ENCODE measurements at regions not wholly inside any gene's neighbourhood (a gene's known extent, or its start where the extent isn't known, plus 50 kb on each side); places are given as distances from the start of the nearest gene placed in this dataset.

DNA sequence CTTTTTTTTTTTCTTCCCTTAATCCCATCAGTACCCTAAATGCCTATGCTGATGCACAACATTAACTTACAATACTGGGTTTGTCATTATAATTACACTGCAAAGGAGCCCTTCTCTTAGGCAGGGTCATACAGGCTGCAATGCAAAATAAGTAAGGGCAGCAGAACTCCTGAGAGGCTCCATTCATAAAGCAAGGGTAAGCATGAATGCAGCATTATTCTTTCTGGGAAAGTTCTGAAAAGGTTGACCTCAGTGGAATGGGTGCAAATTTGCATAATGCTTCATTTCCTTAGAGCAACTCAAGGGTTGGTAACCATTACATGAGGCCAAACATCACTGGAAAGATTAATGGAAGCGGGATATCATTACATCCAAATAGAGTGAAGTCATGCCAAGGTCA is 789.2 kb downstream of the KLHL13 start:
- TF ChIP-seq ZBTB33 (IDR thresholded peaks at IDR 0.05) (no peak), FOXA1 (IDR thresholded peaks at IDR 0.05) (no peak), FOXA2 (IDR thresholded peaks at IDR 0.05) (no peak), RAD21 (IDR thresholded peaks at IDR 0.05) (no peak), REST (IDR thresholded peaks at IDR 0.05) (no peak), TAF1 (conservative IDR thresholded peaks at IDR 0.05) (no peak), NR2F2 (IDR thresholded peaks at IDR 0.05) (no peak), EGR1 (IDR thresholded peaks at IDR 0.05; ENCODE audit: low read depth in 2 of 2) (no peak), JUND (IDR thresholded peaks at IDR 0.05) (no peak)
- TF ChIP-seq, protein P1, sequence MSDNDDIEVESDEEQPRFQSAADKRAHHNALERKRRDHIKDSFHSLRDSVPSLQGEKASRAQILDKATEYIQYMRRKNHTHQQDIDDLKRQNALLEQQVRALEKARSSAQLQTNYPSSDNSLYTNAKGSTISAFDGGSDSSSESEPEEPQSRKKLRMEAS (IDR thresholded peaks at IDR 0.05) = no peak
- TF ChIP-seq, protein P2, sequence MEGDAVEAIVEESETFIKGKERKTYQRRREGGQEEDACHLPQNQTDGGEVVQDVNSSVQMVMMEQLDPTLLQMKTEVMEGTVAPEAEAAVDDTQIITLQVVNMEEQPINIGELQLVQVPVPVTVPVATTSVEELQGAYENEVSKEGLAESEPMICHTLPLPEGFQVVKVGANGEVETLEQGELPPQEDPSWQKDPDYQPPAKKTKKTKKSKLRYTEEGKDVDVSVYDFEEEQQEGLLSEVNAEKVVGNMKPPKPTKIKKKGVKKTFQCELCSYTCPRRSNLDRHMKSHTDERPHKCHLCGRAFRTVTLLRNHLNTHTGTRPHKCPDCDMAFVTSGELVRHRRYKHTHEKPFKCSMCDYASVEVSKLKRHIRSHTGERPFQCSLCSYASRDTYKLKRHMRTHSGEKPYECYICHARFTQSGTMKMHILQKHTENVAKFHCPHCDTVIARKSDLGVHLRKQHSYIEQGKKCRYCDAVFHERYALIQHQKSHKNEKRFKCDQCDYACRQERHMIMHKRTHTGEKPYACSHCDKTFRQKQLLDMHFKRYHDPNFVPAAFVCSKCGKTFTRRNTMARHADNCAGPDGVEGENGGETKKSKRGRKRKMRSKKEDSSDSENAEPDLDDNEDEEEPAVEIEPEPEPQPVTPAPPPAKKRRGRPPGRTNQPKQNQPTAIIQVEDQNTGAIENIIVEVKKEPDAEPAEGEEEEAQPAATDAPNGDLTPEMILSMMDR (IDR thresholded peaks at IDR 0.05; ENCODE audit: low read depth, low read length, missing input control) = no peak
- TF ChIP-seq, protein P3, sequence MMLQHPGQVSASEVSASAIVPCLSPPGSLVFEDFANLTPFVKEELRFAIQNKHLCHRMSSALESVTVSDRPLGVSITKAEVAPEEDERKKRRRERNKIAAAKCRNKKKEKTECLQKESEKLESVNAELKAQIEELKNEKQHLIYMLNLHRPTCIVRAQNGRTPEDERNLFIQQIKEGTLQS (IDR thresholded peaks at IDR 0.05) = no peak
- no peak overlapping the region for H3K4me3 ChIP-seq (ENCODE audit: low read depth in 1 of 3, low read length in 3 of 3)
- no peak for DNase-seq (ENCODE audit: low spot score)
- H3K27ac ChIP-seq (ENCODE audit: low read depth in 1 of 2, low read length in 2 of 2) = no peak overlapping the region
- no peaks in the 10 kb centered on the region for H3K27me3 ChIP-seq (ENCODE audit: control insufficient read depth in 4 of 4, insufficient read depth in 4 of 4, low read length in 3 of 4)
- no peak overlapping the region for H3K9ac ChIP-seq (ENCODE audit: low read depth in 1 of 2, low read length in 2 of 2)
- no peaks in the 10 kb centered on the region for H3K4me1 ChIP-seq (ENCODE audit: control insufficient read depth in 4 of 4, insufficient read depth in 4 of 4, low read length in 3 of 4)
- H3K9me3 ChIP-seq (ENCODE audit: control insufficient read depth in 4 of 4, low read length in 3 of 4) = peaks cover 0 to 4% (median 0%) of the 10 kb centered on the region in 4 donors
- 82% methylated on average over 1 of the region's 1 CpG for WGBS
- H3K36me3 ChIP-seq (ENCODE audit: control insufficient read depth in 4 of 4, insufficient read depth in 3 of 4, low read depth in 1 of 4, low read length in 3 of 4) = no peaks in the 10 kb centered on the region

DNA sequence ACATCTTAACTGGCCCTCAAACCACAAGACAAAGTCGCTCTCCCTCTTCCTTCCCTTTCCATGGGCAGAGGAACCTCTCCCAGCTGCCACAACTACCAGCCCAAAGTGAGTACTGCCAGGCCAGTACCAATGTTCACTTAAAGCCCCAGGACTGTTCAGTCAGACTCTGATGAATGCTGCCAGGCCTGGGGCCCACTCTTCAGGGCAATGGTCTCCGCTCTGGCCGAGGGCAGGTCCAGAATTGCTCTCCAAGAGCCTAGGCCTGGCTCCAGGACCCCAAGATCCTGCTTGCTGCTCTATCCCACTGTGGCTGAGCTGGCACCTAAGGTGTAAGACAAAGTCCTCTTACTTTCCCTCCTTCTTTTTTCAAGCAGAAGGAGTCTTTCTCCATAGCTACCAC is 790.9 kb downstream of the KLHL13 start:
- H3K9me3 ChIP-seq (ENCODE audit: control insufficient read depth in 4 of 4, low read length in 3 of 4) = peaks cover 0 to 4% (median 0%) of the 10 kb centered on the region in 4 donors
- H3K27ac ChIP-seq (ENCODE audit: low read depth in 1 of 2, low read length in 2 of 2) = no peak overlapping the region
- no peaks in the 10 kb centered on the region for H3K27me3 ChIP-seq (ENCODE audit: control insufficient read depth in 4 of 4, insufficient read depth in 4 of 4, low read length in 3 of 4)
- no peak for DNase-seq (ENCODE audit: low spot score)
- H3K36me3 ChIP-seq (ENCODE audit: control insufficient read depth in 4 of 4, insufficient read depth in 3 of 4, low read depth in 1 of 4, low read length in 3 of 4) = no peaks in the 10 kb centered on the region
- no peak for TF ChIP-seq ZBTB33 (IDR thresholded peaks at IDR 0.05)
- no peak for TF ChIP-seq HNF4A (conservative IDR thresholded peaks at IDR 0.05)
- TF ChIP-seq, protein P2 (IDR thresholded peaks at IDR 0.05; ENCODE audit: low read depth, low read length, missing input control) = no peak
- no peak for TF ChIP-seq NR2F2 (IDR thresholded peaks at IDR 0.05)
- no peak for TF ChIP-seq FOXA1 (IDR thresholded peaks at IDR 0.05)
- TF ChIP-seq RAD21 (IDR thresholded peaks at IDR 0.05) = no peak
- TF ChIP-seq HNF4G (IDR thresholded peaks at IDR 0.05) = no peak
- no peak for TF ChIP-seq JUND (IDR thresholded peaks at IDR 0.05)
- TF ChIP-seq YY1 (IDR thresholded peaks at IDR 0.05) = no peak
- no peak overlapping the region for H3K9ac ChIP-seq (ENCODE audit: low read depth in 1 of 2, low read length in 2 of 2)
- H3K4me3 ChIP-seq (ENCODE audit: low read depth in 1 of 3, low read length in 3 of 3) = no peak overlapping the region
- WGBS = 91% methylated on average over 3 of the region's 3 CpGs
- H3K4me1 ChIP-seq (ENCODE audit: control insufficient read depth in 4 of 4, insufficient read depth in 4 of 4, low read length in 3 of 4) = no peaks in the 10 kb centered on the region
